ENCODE measurements at regions not wholly inside any gene's neighbourhood (a gene's known extent, or its start where the extent isn't known, plus 50 kb on each side); places are given as distances from the start of the nearest gene placed in this dataset.

- no peak overlapping the region for H3K4me3 ChIP-seq (ENCODE audit: insufficient read depth, low read depth, low read length)
- no peak overlapping the region for H3K27ac ChIP-seq (ENCODE audit: insufficient read depth, low read length)
- no peak overlapping the region for H2BK15ac ChIP-seq (ENCODE audit: low read depth, low read length)
- H3K4ac ChIP-seq (ENCODE audit: low read depth, low read length) = no peak overlapping the region
- POLR2A ChIA-PET (ENCODE audit: unreplicated experiment) = no interaction called here
- H3K56ac ChIP-seq (ENCODE audit: extremely low read depth, insufficient read depth, low read length) = no peak overlapping the region
- no peak overlapping the region for H2AFZ ChIP-seq (replicated peaks; ENCODE audit: low read length, poor library complexity)
- no peaks in the 10 kb centered on the region for H3K9me3 ChIP-seq (ENCODE audit: control insufficient read depth, insufficient read depth, low read length)
- peak; percentile 40 for DNase-seq
- 80% methylated on average over 2 of the region's 3 CpGs; no CpG with 5 or more reads in 1 of the 2 experiments for WGBS, 2 experiments (ENCODE audit: extremely low coverage in 2 of 2, insufficient read length in 1 of 2)
- TF ChIP-seq MXI1 (IDR thresholded peaks at IDR 0.05; ENCODE audit: borderline replicate concordance, low read depth, low read length) (no peak), FOS (IDR thresholded peaks at IDR 0.05; ENCODE audit: low read depth, low read length) (no peak), MAFK (IDR thresholded peaks at IDR 0.05; ENCODE audit: low read depth, low read length) (no peak), ELK1 (IDR thresholded peaks at IDR 0.05; ENCODE audit: borderline replicate concordance, low read depth, low read length) (no peak), POLR2A (IDR thresholded peaks at IDR 0.05; ENCODE audit: low read depth, low read length) (no peak), RAD21 (IDR thresholded peaks at IDR 0.05; ENCODE audit: low read length) (no peak), CEBPB (IDR thresholded peaks at IDR 0.05; ENCODE audit: low read depth, low read length) (no peak), SMC3 (IDR thresholded peaks at IDR 0.05; ENCODE audit: low read depth, low read length) (no peak), RFX5 (IDR thresholded peaks at IDR 0.05; ENCODE audit: low read depth, low read length) (no peak)
- TF ChIP-seq, protein P1, sequence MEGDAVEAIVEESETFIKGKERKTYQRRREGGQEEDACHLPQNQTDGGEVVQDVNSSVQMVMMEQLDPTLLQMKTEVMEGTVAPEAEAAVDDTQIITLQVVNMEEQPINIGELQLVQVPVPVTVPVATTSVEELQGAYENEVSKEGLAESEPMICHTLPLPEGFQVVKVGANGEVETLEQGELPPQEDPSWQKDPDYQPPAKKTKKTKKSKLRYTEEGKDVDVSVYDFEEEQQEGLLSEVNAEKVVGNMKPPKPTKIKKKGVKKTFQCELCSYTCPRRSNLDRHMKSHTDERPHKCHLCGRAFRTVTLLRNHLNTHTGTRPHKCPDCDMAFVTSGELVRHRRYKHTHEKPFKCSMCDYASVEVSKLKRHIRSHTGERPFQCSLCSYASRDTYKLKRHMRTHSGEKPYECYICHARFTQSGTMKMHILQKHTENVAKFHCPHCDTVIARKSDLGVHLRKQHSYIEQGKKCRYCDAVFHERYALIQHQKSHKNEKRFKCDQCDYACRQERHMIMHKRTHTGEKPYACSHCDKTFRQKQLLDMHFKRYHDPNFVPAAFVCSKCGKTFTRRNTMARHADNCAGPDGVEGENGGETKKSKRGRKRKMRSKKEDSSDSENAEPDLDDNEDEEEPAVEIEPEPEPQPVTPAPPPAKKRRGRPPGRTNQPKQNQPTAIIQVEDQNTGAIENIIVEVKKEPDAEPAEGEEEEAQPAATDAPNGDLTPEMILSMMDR (conservative IDR thresholded peaks at IDR 0.05; ENCODE audit: low read depth, low read length) = no peak
- TF ChIP-seq, protein P2, sequence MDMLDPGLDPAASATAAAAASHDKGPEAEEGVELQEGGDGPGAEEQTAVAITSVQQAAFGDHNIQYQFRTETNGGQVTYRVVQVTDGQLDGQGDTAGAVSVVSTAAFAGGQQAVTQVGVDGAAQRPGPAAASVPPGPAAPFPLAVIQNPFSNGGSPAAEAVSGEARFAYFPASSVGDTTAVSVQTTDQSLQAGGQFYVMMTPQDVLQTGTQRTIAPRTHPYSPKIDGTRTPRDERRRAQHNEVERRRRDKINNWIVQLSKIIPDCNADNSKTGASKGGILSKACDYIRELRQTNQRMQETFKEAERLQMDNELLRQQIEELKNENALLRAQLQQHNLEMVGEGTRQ (IDR thresholded peaks at IDR 0.05; ENCODE audit: low read depth, low read length) = no peak
- no peak overlapping the region for H2AK5ac ChIP-seq (ENCODE audit: low read depth, low read length)
- H3K9ac ChIP-seq (ENCODE audit: low read depth, low read length) = no peak overlapping the region
- H2BK120ac ChIP-seq (ENCODE audit: low read depth, low read length) = no peak overlapping the region
- no peak overlapping the region for H3K23ac ChIP-seq (ENCODE audit: low read depth, low read length)
- H4K91ac ChIP-seq (ENCODE audit: insufficient read depth, low read depth, low read length) = no peak overlapping the region
- H3K18ac ChIP-seq (ENCODE audit: low read depth, low read length) = no peak overlapping the region
- H2AK9ac ChIP-seq (replicated peaks; ENCODE audit: low read depth, low read length, poor library complexity) = no peak overlapping the region
- no peak overlapping the region for H2BK20ac ChIP-seq (ENCODE audit: low read depth, low read length)
- no peak overlapping the region for H4K5ac ChIP-seq (ENCODE audit: low read depth, low read length)
- no peaks in the 10 kb centered on the region for H3K36me3 ChIP-seq (ENCODE audit: control insufficient read depth, insufficient read depth, low read length)
- no TSS peak for BruUV-seq (replicated peaks)
- H3K79me1 ChIP-seq (ENCODE audit: low read depth in 1 of 2, low read length in 2 of 2) = no peaks in the 10 kb centered on the region
- CTCF ChIA-PET = no interaction called here
- no peaks in the 10 kb centered on the region for H4K20me1 ChIP-seq (ENCODE audit: insufficient read depth, low read length)
- peak; percentile 51 for ATAC-seq (ENCODE audit: low read depth)
- intact Hi-C loops (cut with micrococcal nuclease) = no loop called here
- no peaks in the 10 kb centered on the region for H3K9me1 ChIP-seq (ENCODE audit: insufficient read depth, low read length)
- peaks cover 2% of the 10 kb centered on the region; the same call in 1 of the 2 replicates for H3K4me1 ChIP-seq (ENCODE audit: control insufficient read depth, insufficient read depth, low read length)
- H3K27me3 ChIP-seq (ENCODE audit: control insufficient read depth, insufficient read depth, low read length) = no peaks in the 10 kb centered on the region
- no peak overlapping the region for H4K8ac ChIP-seq (ENCODE audit: low read depth in 2 of 2, low read length in 2 of 2)
- H3K14ac ChIP-seq (replicated peaks; ENCODE audit: low read depth, low read length) = no peak overlapping the region
- dilution Hi-C loops (cut with HindIII; ENCODE audit: low sequenced_read_pairs, unreplicated experiment) = no loop called here
- in situ Hi-C loops (cut with MboI; ENCODE audit: low sequenced_read_pairs) = no loop called here
- no peak overlapping the region for H3K4me2 ChIP-seq (ENCODE audit: low read depth, low read length)
- H2BK5ac ChIP-seq (ENCODE audit: low read depth, low read length, poor library complexity, severe bottlenecking) = no peak overlapping the region
These were observed 181.1 kb downstream of the RPS12 start for GRCh38 chr6:132995432-132995831.

Data from IMR-90 (cell line).